Kidney capillary endothelial cell (primary cell): ENCODE measurements at regions not wholly inside any gene's neighbourhood (a gene's known extent, or its start where the extent isn't known, plus 50 kb on each side); places are given as distances from the start of the nearest gene placed in this dataset.
"Not testable (repeated sequence)": the region's sequence is repeated elsewhere in the genome, so short reads cannot be mapped to it uniquely, and the experiment has no call there.

Experiments
- DNase-seq: peaks from one replicate; pipeline ENCODE4 v3.0.0-alpha.2; 2018; ENCODE audit warnings: low spot score

GRCh38 chr1:25021591-25022215, 91.6 kb upstream of the RUNX3 start:
- DNase-seq, result no peak

- no peak for DNase-seq
These were observed 90.9 kb upstream of the RUNX3 start for GRCh38 chr1:25020851-25021590.

- no peak for DNase-seq
These were observed 90.2 kb upstream of the RUNX3 start for GRCh38 chr1:25020173-25020845.

GRCh38 chr1:25019337-25020172, 89.5 kb upstream of the RUNX3 start:
- DNase-seq, result no peak

- DNase-seq, result no peak
These were observed 88.9 kb upstream of the RUNX3 start for GRCh38 chr1:25018943-25019336.

GRCh38 chr1:25018110-25018735, 88.1 kb upstream of the RUNX3 start:
- no peak for DNase-seq

GRCh38 chr1:25017436-25018109, 87.5 kb upstream of the RUNX3 start:
- no peak for DNase-seq

GRCh38 chr1:25012966-25013962, 83.2 kb upstream of the RUNX3 start:
- DNase-seq, result no peak

GRCh38 chr1:25011943-25012638, 82.0 kb upstream of the RUNX3 start:
- no peak for DNase-seq

GRCh38 chr1:25011275-25011674, 81.2 kb upstream of the RUNX3 start:
- no peak for DNase-seq

- no peak for DNase-seq
These were observed 79.7 kb upstream of the RUNX3 start for GRCh38 chr1:25009671-25010262.

GRCh38 chr1:25008192-25008485, 78.1 kb upstream of the RUNX3 start:
- DNase-seq, result no peak

GRCh38 chr1:25007390-25008191, 77.5 kb upstream of the RUNX3 start:
- DNase-seq, result not testable (repeated sequence)

- DNase-seq, result no peak
These were observed 76.7 kb upstream of the RUNX3 start for GRCh38 chr1:25006770-25007169.

- no peak for DNase-seq
These were observed 74.3 kb upstream of the RUNX3 start for GRCh38 chr1:25004355-25004754.

GRCh38 chr1:25003457-25004190, 73.5 kb upstream of the RUNX3 start:
- no peak for DNase-seq

- no peak for DNase-seq
These were observed 72.9 kb upstream of the RUNX3 start for GRCh38 chr1:25003000-25003399.
